GM12892 (cell line): ENCODE measurements at regions not wholly inside any gene's neighbourhood (a gene's known extent, or its start where the extent isn't known, plus 50 kb on each side); places are given as distances from the start of the nearest gene placed in this dataset.

ENCODE experiments used
- POLR2A ChIP-seq: IDR thresholded peaks from 2 replicates; pipeline ENCODE4 v1.6.1; 2011; ENCODE audit warnings: low read depth, low read length, control low read depth
- POLR2AphosphoS5 ChIP-seq: IDR thresholded peaks from 2 replicates; pipeline ENCODE4 v1.6.1; 2011; ENCODE audit warnings: low read depth, low read length, control low read depth

DNA sequence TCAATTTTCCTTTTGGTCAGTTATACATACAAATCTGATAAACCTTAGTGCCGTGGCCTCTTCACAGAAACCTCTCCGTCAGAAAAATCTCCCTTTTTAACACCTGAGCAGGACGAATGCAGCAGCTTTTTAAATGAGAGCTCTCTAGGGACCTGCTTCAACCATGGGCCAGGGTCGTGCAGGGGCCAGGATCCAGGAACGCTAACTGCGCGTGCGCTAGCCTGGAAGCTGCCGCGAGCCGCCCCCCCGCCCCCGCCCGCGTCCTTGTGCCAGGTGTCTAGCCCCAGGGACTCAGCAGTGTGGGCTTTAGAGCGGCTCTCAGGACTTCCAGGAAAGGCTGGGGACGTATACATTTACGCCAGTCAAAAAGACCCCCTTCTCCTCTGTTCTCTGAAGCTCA lies 136.8 kb upstream of the FMN2 start:
- TF ChIP-seq POLR2AphosphoS5 (no peak), POLR2A (no peak)
